H9 (cell line): ENCODE measurements at regions not wholly inside any gene's neighbourhood (a gene's known extent, or its start where the extent isn't known, plus 50 kb on each side); places are given as distances from the start of the nearest gene placed in this dataset.

ENCODE experiments used
- DNase-seq: peaks from one replicate; pipeline ENCODE4 v3.0.0-alpha.2; 2017
- H2AFZ ChIP-seq: one replicate; pipeline ENCODE4 v1.6.1; 2013; ENCODE audit warnings: mild to moderate bottlenecking, low read length, control low read depth, moderate library complexity
- H2AK5ac ChIP-seq: 2 replicates; pipeline ENCODE4 v1.6.1; 2013; ENCODE audit warnings: low read length, control low read depth, mixed read lengths; ENCODE audit not compliant: insufficient read length
- H2BK120ac ChIP-seq: one replicate; pipeline ENCODE4 v1.6.1; 2013; ENCODE audit warnings: low read depth, mild to moderate bottlenecking, low read length, control low read depth, inconsistent platforms; ENCODE audit not compliant: poor library complexity, severe bottlenecking
- H2BK12ac ChIP-seq: 2 replicates; pipeline ENCODE4 v1.6.1; 2013; ENCODE audit warnings: low read length, control low read depth, mixed read lengths, low read depth; ENCODE audit not compliant: insufficient read length
- H2BK15ac ChIP-seq: 2 replicates; pipeline ENCODE4 v1.6.1; 2013; ENCODE audit warnings: low read depth, low read length, control low read depth
- H2BK20ac ChIP-seq: one replicate; pipeline ENCODE4 v1.6.1; 2013; ENCODE audit warnings: low read depth, mild to moderate bottlenecking, low read length, control low read depth, inconsistent platforms; ENCODE audit not compliant: poor library complexity, severe bottlenecking
- H2BK5ac ChIP-seq: 2 replicates; pipeline ENCODE4 v1.6.1; 2013; ENCODE audit warnings: low read length, control low read depth, mixed read lengths; ENCODE audit not compliant: insufficient read length
- H3K14ac ChIP-seq: 2 replicates; pipeline ENCODE4 v1.6.1; 2013; ENCODE audit warnings: low read length, control low read depth; ENCODE audit not compliant: insufficient read depth
- H3K18ac ChIP-seq: 2 replicates; pipeline ENCODE4 v1.6.1; 2013; ENCODE audit warnings: low read depth, mild to moderate bottlenecking, mixed read lengths, low read length, control low read depth; ENCODE audit not compliant: insufficient read length
- H3K23ac ChIP-seq: 2 replicates; pipeline ENCODE4 v1.6.1; 2013; ENCODE audit warnings: low read length, control low read depth, mixed read lengths, low read depth; ENCODE audit not compliant: insufficient read length
- H3K23me2 ChIP-seq: 2 replicates; pipeline ENCODE4 v1.6.1; 2013; ENCODE audit warnings: low read depth, mild to moderate bottlenecking, mixed read lengths, low read length, control low read depth; ENCODE audit not compliant: insufficient read length, poor library complexity, severe bottlenecking
- H3K27ac ChIP-seq: 2 replicates; pipeline ENCODE4 v1.5.1; 2013; ENCODE audit warnings: low read length, control low read depth, mixed read lengths, low read depth; ENCODE audit not compliant: insufficient read length
- H3K27me3 ChIP-seq: 2 replicates; pipeline ENCODE4 v1.6.1; 2013; ENCODE audit warnings: low read length, control low read depth, inconsistent platforms; ENCODE audit not compliant: insufficient read depth
- H3K4ac ChIP-seq: 2 replicates; pipeline ENCODE4 v1.6.1; 2013; ENCODE audit warnings: low read depth, mild to moderate bottlenecking, control low read depth, inconsistent platforms, low read length, moderate library complexity
- H3K4me1 ChIP-seq: 2 replicates; pipeline ENCODE4 v1.6.1; 2013; ENCODE audit warnings: low read length, control low read depth, inconsistent platforms; ENCODE audit not compliant: insufficient read depth
- H3K4me2 ChIP-seq: 2 replicates; pipeline ENCODE4 v1.6.1; 2013; ENCODE audit warnings: low read length, control low read depth, mixed read lengths; ENCODE audit not compliant: insufficient read length, insufficient read depth
- H3K56ac ChIP-seq: 2 replicates; pipeline ENCODE4 v1.6.1; 2013; ENCODE audit warnings: low read depth, mild to moderate bottlenecking, mixed read lengths, low read length, control low read depth; ENCODE audit not compliant: insufficient read length
- H3K79me1 ChIP-seq: 2 replicates; pipeline ENCODE4 v1.6.1; 2013; ENCODE audit warnings: low read depth, mild to moderate bottlenecking, moderate library complexity, low read length, control low read depth, inconsistent platforms; ENCODE audit not compliant: insufficient read depth, poor library complexity, severe bottlenecking
- H3K79me2 ChIP-seq: 2 replicates; pipeline ENCODE4 v1.6.1; 2013; ENCODE audit warnings: low read length, control low read depth, inconsistent platforms; ENCODE audit not compliant: insufficient read depth
- H3K9ac ChIP-seq: 2 replicates; pipeline ENCODE4 v1.6.1; 2013; ENCODE audit warnings: low read length, control low read depth, mixed read lengths; ENCODE audit not compliant: insufficient read length; ENCODE audit errors: extremely low read depth
- H3K9me3 ChIP-seq: one replicate; pipeline ENCODE4 v1.6.1; 2013; ENCODE audit warnings: low read depth, low read length, inconsistent platforms; ENCODE audit not compliant: control insufficient read depth
- H3T11ph ChIP-seq: one replicate; pipeline ENCODE4 v1.6.1; 2013; ENCODE audit warnings: mild to moderate bottlenecking, low read length, control low read depth, inconsistent platforms
- H4K20me1 ChIP-seq: one replicate; pipeline ENCODE4 v1.6.1; 2013; ENCODE audit not compliant: control insufficient read depth, insufficient read length, insufficient read depth
- H4K5ac ChIP-seq: 2 replicates; pipeline ENCODE4 v1.6.1; 2013; ENCODE audit warnings: low read depth, mild to moderate bottlenecking, mixed read lengths, low read length, control low read depth; ENCODE audit not compliant: insufficient read length
- H4K8ac ChIP-seq: replicated peaks from 2 replicates; pipeline ENCODE4 v1.6.1; 2013; ENCODE audit warnings: low read length, control low read depth, mixed read lengths, low read depth; ENCODE audit not compliant: insufficient read length
- H4K91ac ChIP-seq: 2 replicates; pipeline ENCODE4 v1.6.1; 2013; ENCODE audit warnings: low read depth, mild to moderate bottlenecking, moderate library complexity, mixed read lengths, low read length, control low read depth; ENCODE audit not compliant: insufficient read length
- H3K27ac Mint-ChIP-seq, 3 experiments: 2 replicates in 2 of 3; 3 replicates in 1 of 3; pipeline ENCODE4 v1.8.0; 2020 to 2021; ENCODE audit warnings: mixed read lengths in 3 of 3, mild to moderate bottlenecking in 1 of 3, moderate library complexity in 1 of 3
- H3K27me3 Mint-ChIP-seq: 2 replicates; pipeline ENCODE4 v1.8.0; 2021; ENCODE audit warnings: low read depth, mild to moderate bottlenecking, moderate library complexity, mixed read lengths
- H3K36me3 Mint-ChIP-seq, 3 experiments: 2 replicates in 2 of 3; 3 replicates in 1 of 3; pipeline ENCODE4 v1.8.0; 2020 to 2021; ENCODE audit warnings: low read depth in 3 of 3, mixed read lengths in 3 of 3; ENCODE audit not compliant: insufficient read depth in 1 of 3
- H3K4me1 Mint-ChIP-seq, 2 experiments: 2 replicates each; pipeline ENCODE4 v1.8.0; 2020; ENCODE audit warnings: mixed read lengths in 2 of 2
- H3K4me3 Mint-ChIP-seq, 2 experiments: 2 replicates in 1 of 2; 3 replicates in 1 of 2; pipeline ENCODE4 v1.8.0; 2020 to 2021; ENCODE audit warnings: mild to moderate bottlenecking in 2 of 2, mixed read lengths in 2 of 2, moderate library complexity in 1 of 2
- H3K9me3 Mint-ChIP-seq, 2 experiments: 2 replicates in 1 of 2; 3 replicates in 1 of 2; pipeline ENCODE4 v1.8.0; 2020; ENCODE audit warnings: mild to moderate bottlenecking in 2 of 2, mixed read lengths in 2 of 2, moderate library complexity in 1 of 2
- CTCF ChIP-seq: fragments of 200-600 bp; sonication (generic); conservative IDR thresholded peaks from 3 replicates; pipeline ENCODE4 v1.8.0; 2021; ENCODE audit warnings: antibody characterized with exemption, mild to moderate bottlenecking
- WGBS: extraction: QIAGEN DNeasy Blood & Tissue Kit; methylation state at CpG from one replicate; pipeline ENCODE4 v1.1.7; 2013; ENCODE audit warnings: missing lambda C conversion rate, low lambda C conversion rate, mixed read lengths; ENCODE audit not compliant: insufficient read length; ENCODE audit errors: extremely low coverage; 5-methylcytosine and 5-hydroxymethylcytosine counted together

- no peak for TF ChIP-seq CTCF
- Histone ChIP-seq H3K9ac (no peak overlapping the region), H3K56ac (no peak overlapping the region), H3K14ac (no peak overlapping the region), H4K91ac (no peak overlapping the region), H4K5ac (no peak overlapping the region), H3K23ac (no peak overlapping the region), H3K18ac (no peak overlapping the region), H2BK20ac (no peak overlapping the region), H3K23me2 (no peaks in the 10 kb centered on the region), H2BK120ac (no peak overlapping the region), H3K9me3 (no peaks in the 10 kb centered on the region), H4K8ac (no peak overlapping the region), H4K20me1 (no peaks in the 10 kb centered on the region), H2BK12ac (no peak overlapping the region), H3K79me2 (no peaks in the 10 kb centered on the region), H3K79me1 (no peaks in the 10 kb centered on the region), H3K4ac (no peak overlapping the region), H3K27me3 (no peaks in the 10 kb centered on the region), H2AFZ (no peak overlapping the region), H2BK15ac (no peak overlapping the region), H2AK5ac (no peak overlapping the region), H2BK5ac (no peak overlapping the region), H3K27ac (no peak overlapping the region), H3K4me2 (no peak overlapping the region), H3K4me1 (no peaks in the 10 kb centered on the region), H3T11ph (no peak overlapping the region)
- peaks cover 17 to 24% of the 10 kb centered on the region in 2 experiments for H3K9me3 Mint-ChIP-seq
- no peak overlapping the region for H3K27ac Mint-ChIP-seq
- DNase-seq: no peak
- no peak overlapping the region for H3K4me3 Mint-ChIP-seq
- 0 out of 4 replicates have a peak, but pooled peaks cover 0 to 3% of the 10 kb centered on the region in 2 experiments for H3K4me1 Mint-ChIP-seq
- H3K27me3 Mint-ChIP-seq: peaks cover 47% of the 10 kb centered on the region
- no CpG with 5 or more reads among the region's 28 CpGs for WGBS
- no peaks in the 10 kb centered on the region; a peak in 1 of 7 replicates for H3K36me3 Mint-ChIP-seq
These were observed 128.7 kb upstream of the C14orf180 start for GRCh38 chr14:104450811-104451401.
